ENCODE measurements at regions not wholly inside any gene's neighbourhood (a gene's known extent, or its start where the extent isn't known, plus 50 kb on each side); places are given as distances from the start of the nearest gene placed in this dataset.

DNA sequence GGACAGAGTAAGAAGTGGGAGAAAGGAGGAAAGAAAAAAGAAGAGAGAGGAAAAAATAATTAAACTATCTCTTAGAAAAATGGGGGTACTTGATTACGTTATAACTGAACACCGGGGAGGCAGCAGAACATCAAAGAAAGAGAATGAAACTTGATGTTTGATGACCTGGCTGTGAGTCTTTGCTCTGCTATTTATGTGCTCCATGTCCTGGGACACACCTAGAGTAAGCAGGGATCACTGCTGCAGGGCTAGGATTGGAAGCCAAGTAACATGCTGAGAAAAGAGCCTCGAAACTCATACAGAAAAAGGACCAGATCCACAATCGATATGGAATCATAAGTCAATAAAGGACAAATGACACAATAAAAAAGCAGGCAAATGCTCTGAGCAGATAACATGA is 56.7 kb upstream of the COL13A1 start:
- TF ChIP-seq CTCF (conservative IDR thresholded peaks at IDR 0.05) (no peak), EZH2 (IDR thresholded peaks at IDR 0.05; ENCODE audit: low read depth) (no peak)

Data from PC-9 (cell line).